ENCODE measurements at regions not wholly inside any gene's neighbourhood (a gene's known extent, or its start where the extent isn't known, plus 50 kb on each side); places are given as distances from the start of the nearest gene placed in this dataset.

DNA sequence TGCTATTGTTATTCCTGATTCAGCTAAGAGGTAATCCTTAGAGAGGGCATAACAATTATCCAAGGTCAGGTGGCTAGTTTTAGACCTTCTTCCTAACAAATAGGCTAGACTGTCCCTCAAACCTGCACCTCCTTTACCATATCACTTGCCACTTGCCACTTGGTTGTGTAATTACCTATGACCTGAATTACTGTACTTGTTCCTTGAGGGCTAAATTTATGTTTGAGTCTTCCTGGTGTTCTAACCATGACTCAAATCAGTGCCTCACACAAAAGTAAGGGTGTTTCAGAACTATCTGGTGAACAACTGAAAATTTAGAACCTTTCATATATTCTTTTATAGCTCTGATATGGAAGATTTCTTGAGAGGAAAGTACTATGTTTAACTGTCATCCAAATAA, 365.8 kb upstream of the SEMA6D start:
- Histone ChIP-seq H3K4me1 (no peaks in the 10 kb centered on the region), H3K9me3 (no peaks in the 10 kb centered on the region), H3K27me3 (ENCODE audit: low read depth) (no peaks in the 10 kb centered on the region), H3K4me3 (no peak overlapping the region), H3K27ac (no peak overlapping the region), H3K36me3 (no peaks in the 10 kb centered on the region)
- TF ChIP-seq CTCF (IDR thresholded peaks at IDR 0.05): no peak
- intact Hi-C loops (cut with DNase I): no loop called here
- ATAC-seq: no peak
- DNase-seq: no peak

DNA sequence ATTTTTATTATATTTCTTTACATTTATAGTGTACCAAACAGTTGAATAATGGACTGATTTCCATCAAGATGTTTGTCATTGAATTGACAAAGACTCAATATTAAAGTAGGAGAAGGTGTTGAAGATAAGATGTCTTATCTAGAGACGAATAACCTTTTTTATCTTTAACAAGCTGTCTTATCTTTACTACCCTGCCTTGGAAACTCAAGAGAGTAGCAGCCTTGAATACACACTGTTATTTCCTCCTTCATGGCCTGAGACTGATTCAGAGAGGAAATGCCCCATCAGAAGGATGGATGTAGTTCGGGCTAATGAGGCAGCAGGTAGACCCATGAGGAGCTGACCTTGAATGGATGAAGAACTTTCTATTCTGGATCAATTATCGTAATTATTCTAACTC, 365.1 kb upstream of the SEMA6D start:
- Histone ChIP-seq H3K36me3 (no peaks in the 10 kb centered on the region), H3K9me3 (no peaks in the 10 kb centered on the region), H3K4me1 (no peaks in the 10 kb centered on the region), H3K27ac (no peak overlapping the region), H3K27me3 (ENCODE audit: low read depth) (no peaks in the 10 kb centered on the region), H3K4me3 (no peak overlapping the region)
- intact Hi-C loops (cut with DNase I): no loop called here
- no peak for ATAC-seq
- no peak for TF ChIP-seq CTCF (IDR thresholded peaks at IDR 0.05)
- DNase-seq: no peak

DNA sequence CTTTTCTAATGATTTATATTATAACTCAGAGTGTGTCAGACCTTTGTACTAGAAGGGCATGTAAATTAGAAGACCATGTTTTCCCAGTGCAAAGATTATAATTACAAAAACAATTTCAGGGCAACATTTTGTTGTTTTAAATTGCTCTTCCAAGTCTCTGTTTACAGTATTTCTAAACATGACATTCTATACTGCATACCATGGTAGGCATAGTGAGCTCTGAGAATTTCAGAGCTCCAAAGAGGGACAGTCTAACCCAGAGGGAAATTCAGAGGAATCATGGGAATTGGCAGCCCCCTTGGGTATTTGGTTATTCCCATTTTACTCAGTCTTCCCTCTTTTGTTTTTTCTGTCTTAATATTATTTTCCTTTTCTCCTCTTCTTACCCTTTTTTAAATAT, 361.5 kb upstream of the SEMA6D start:
- no peak overlapping the region for H3K4me3 ChIP-seq
- H3K27ac ChIP-seq: no peak overlapping the region
- H3K36me3 ChIP-seq: no peaks in the 10 kb centered on the region
- DNase-seq (no peak), ATAC-seq (no peak)
- no peaks in the 10 kb centered on the region for H3K4me1 ChIP-seq
- no peaks in the 10 kb centered on the region for H3K9me3 ChIP-seq
- intact Hi-C loops (cut with DNase I): no loop called here
- no peak for TF ChIP-seq CTCF (IDR thresholded peaks at IDR 0.05)
- H3K27me3 ChIP-seq (ENCODE audit: low read depth): no peaks in the 10 kb centered on the region

GRCh38 chr15:47356297-47356696, 361.0 kb upstream of the SEMA6D start:
- DNase-seq: no peak
- Histone ChIP-seq H3K36me3 (no peaks in the 10 kb centered on the region), H3K27ac (no peak overlapping the region), H3K4me3 (no peak overlapping the region), H3K4me1 (no peaks in the 10 kb centered on the region), H3K27me3 (ENCODE audit: low read depth) (no peaks in the 10 kb centered on the region), H3K9me3 (no peaks in the 10 kb centered on the region)
- intact Hi-C loops (cut with DNase I): no loop called here
- TF ChIP-seq CTCF (IDR thresholded peaks at IDR 0.05): no peak
- ATAC-seq: no peak

- Histone ChIP-seq H3K27ac (no peak overlapping the region), H3K9me3 (no peaks in the 10 kb centered on the region), H3K4me3 (no peak overlapping the region), H3K27me3 (ENCODE audit: low read depth) (no peaks in the 10 kb centered on the region), H3K4me1 (no peaks in the 10 kb centered on the region), H3K36me3 (no peaks in the 10 kb centered on the region)
- intact Hi-C loops (cut with DNase I): no loop called here
- TF ChIP-seq CTCF (IDR thresholded peaks at IDR 0.05): no peak
- ATAC-seq (no peak), DNase-seq (no peak)
Observed at GRCh38 chr15:47358876-47359275, 358.4 kb upstream of the SEMA6D start.

- Histone ChIP-seq H3K27me3 (ENCODE audit: low read depth) (no peaks in the 10 kb centered on the region), H3K4me1 (no peaks in the 10 kb centered on the region), H3K4me3 (no peak overlapping the region), H3K9me3 (no peaks in the 10 kb centered on the region), H3K27ac (no peak overlapping the region), H3K36me3 (no peaks in the 10 kb centered on the region)
- intact Hi-C loops (cut with DNase I): no loop called here
- DNase-seq (no peak), ATAC-seq (no peak)
- TF ChIP-seq CTCF (IDR thresholded peaks at IDR 0.05): no peak
Observed at GRCh38 chr15:47360305-47360704, 357.0 kb upstream of the SEMA6D start.

Measured in lower lobe of right lung (tissue), 2 donors.